ENCODE measurements at regions not wholly inside any gene's neighbourhood (a gene's known extent, or its start where the extent isn't known, plus 50 kb on each side); places are given as distances from the start of the nearest gene placed in this dataset.

DNA sequence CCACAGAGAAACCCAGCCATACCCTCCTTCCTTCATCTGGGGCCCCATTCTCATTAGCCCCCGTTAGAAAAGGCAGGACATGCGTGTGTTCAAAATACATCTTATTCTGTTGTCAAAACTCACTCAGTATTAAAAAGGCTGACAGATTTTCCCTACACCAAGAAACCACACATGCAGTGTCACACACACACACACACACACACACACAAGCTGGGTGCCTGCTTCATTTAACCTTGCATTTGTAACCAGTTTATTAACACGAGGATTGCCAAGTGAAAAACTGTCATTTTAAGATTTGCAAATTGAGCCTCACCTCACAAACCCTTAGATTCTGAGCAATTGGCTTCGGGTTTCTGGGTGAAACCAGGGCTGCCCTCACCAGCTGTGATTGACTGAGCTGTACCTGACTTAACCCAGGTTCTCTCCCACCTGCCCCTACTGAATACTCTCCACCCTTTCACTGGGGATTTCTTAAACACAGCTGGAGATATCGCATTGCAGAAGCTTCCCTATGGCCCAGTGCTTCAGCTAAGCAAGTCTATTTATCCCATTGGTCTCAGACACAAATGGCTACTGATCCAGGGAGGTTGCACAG, 172.7 kb upstream of the ZNF507 start:
- TF ChIP-seq ZFP30 (CRISPR knock-in tag; IDR thresholded peaks at IDR 0.05) (no peak), ZNF70 (CRISPR knock-in tag; IDR thresholded peaks at IDR 0.05) (no peak), OSR1 (CRISPR knock-in tag; IDR thresholded peaks at IDR 0.05) (no peak), ZC3H10 (CRISPR knock-in tag; IDR thresholded peaks at IDR 0.05) (no peak), ZNF8 (CRISPR knock-in tag; IDR thresholded peaks at IDR 0.05) (no peak)
- TF ChIP-seq, protein P1, sequence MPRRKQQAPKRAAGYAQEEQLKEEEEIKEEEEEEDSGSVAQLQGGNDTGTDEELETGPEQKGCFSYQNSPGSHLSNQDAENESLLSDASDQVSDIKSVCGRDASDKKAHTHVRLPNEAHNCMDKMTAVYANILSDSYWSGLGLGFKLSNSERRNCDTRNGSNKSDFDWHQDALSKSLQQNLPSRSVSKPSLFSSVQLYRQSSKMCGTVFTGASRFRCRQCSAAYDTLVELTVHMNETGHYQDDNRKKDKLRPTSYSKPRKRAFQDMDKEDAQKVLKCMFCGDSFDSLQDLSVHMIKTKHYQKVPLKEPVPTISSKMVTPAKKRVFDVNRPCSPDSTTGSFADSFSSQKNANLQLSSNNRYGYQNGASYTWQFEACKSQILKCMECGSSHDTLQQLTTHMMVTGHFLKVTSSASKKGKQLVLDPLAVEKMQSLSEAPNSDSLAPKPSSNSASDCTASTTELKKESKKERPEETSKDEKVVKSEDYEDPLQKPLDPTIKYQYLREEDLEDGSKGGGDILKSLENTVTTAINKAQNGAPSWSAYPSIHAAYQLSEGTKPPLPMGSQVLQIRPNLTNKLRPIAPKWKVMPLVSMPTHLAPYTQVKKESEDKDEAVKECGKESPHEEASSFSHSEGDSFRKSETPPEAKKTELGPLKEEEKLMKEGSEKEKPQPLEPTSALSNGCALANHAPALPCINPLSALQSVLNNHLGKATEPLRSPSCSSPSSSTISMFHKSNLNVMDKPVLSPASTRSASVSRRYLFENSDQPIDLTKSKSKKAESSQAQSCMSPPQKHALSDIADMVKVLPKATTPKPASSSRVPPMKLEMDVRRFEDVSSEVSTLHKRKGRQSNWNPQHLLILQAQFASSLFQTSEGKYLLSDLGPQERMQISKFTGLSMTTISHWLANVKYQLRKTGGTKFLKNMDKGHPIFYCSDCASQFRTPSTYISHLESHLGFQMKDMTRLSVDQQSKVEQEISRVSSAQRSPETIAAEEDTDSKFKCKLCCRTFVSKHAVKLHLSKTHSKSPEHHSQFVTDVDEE (CRISPR knock-in tag; IDR thresholded peaks at IDR 0.05): no peak
- ATAC-seq: no peak

DNA sequence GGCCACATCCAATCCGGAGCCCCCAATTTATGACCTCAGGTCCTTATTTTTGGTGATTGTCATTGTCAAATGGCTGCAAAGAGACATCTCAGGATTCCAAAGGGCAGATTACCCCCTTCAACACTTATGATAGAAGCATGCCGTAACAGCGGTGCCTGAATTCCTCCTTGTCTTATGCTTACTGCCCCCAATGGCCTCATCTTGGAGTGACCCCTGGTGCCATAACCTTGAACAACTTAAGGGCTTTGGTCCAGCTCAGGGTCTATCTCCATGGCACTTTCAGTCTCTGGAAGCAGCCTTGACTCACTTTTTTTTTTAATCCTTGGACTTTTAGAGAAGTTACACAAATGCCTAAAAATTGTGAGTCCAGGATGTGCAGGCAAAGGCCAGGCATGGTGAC, 171.6 kb upstream of the ZNF507 start:
- ATAC-seq: no peak
- TF ChIP-seq TCF4 (CRISPR knock-in tag; IDR thresholded peaks at IDR 0.05; ENCODE audit: borderline replicate concordance): no peak
- no peak for TF ChIP-seq ARNTL (CRISPR knock-in tag; IDR thresholded peaks at IDR 0.05; ENCODE audit: borderline replicate concordance, low read depth)
- TF ChIP-seq, protein P1 (CRISPR knock-in tag; IDR thresholded peaks at IDR 0.05): no peak
- TF ChIP-seq, protein P2, sequence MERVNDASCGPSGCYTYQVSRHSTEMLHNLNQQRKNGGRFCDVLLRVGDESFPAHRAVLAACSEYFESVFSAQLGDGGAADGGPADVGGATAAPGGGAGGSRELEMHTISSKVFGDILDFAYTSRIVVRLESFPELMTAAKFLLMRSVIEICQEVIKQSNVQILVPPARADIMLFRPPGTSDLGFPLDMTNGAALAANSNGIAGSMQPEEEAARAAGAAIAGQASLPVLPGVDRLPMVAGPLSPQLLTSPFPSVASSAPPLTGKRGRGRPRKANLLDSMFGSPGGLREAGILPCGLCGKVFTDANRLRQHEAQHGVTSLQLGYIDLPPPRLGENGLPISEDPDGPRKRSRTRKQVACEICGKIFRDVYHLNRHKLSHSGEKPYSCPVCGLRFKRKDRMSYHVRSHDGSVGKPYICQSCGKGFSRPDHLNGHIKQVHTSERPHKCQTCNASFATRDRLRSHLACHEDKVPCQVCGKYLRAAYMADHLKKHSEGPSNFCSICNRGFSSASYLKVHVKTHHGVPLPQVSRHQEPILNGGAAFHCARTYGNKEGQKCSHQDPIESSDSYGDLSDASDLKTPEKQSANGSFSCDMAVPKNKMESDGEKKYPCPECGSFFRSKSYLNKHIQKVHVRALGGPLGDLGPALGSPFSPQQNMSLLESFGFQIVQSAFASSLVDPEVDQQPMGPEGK (CRISPR knock-in tag; IDR thresholded peaks at IDR 0.05; ENCODE audit: borderline replicate concordance): no peak
- TF ChIP-seq CSDC2 (CRISPR knock-in tag; IDR thresholded peaks at IDR 0.05): no peak
- no peak for TF ChIP-seq ZFP30 (CRISPR knock-in tag; IDR thresholded peaks at IDR 0.05)
- TF ChIP-seq ZNF565 (CRISPR knock-in tag; conservative IDR thresholded peaks at IDR 0.05; ENCODE audit: low read depth): no peak
- no peak for TF ChIP-seq RARB (CRISPR knock-in tag; IDR thresholded peaks at IDR 0.05)
- TF ChIP-seq ISL1 (CRISPR knock-in tag; IDR thresholded peaks at IDR 0.05): no peak
- TF ChIP-seq ESRRG (CRISPR knock-in tag; IDR thresholded peaks at IDR 0.05): no peak
- no peak for TF ChIP-seq PPARA (CRISPR knock-in tag; IDR thresholded peaks at IDR 0.05; ENCODE audit: borderline replicate concordance)
- TF ChIP-seq, protein P3, sequence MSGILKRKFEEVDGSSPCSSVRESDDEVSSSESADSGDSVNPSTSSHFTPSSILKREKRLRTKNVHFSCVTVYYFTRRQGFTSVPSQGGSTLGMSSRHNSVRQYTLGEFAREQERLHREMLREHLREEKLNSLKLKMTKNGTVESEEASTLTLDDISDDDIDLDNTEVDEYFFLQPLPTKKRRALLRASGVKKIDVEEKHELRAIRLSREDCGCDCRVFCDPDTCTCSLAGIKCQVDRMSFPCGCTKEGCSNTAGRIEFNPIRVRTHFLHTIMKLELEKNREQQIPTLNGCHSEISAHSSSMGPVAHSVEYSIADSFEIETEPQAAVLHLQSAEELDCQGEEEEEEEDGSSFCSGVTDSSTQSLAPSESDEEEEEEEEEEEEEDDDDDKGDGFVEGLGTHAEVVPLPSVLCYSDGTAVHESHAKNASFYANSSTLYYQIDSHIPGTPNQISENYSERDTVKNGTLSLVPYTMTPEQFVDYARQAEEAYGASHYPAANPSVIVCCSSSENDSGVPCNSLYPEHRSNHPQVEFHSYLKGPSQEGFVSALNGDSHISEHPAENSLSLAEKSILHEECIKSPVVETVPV (CRISPR knock-in tag; IDR thresholded peaks at IDR 0.05): no peak
- no peak for TF ChIP-seq TOX (CRISPR knock-in tag; IDR thresholded peaks at IDR 0.05; ENCODE audit: borderline replicate concordance)
- no peak for TF ChIP-seq ZNF70 (CRISPR knock-in tag; IDR thresholded peaks at IDR 0.05)
- no peak for TF ChIP-seq ZFP3 (CRISPR knock-in tag; IDR thresholded peaks at IDR 0.05)
- TF ChIP-seq OSR1 (CRISPR knock-in tag; IDR thresholded peaks at IDR 0.05): no peak
- TF ChIP-seq BACH2 (CRISPR knock-in tag; IDR thresholded peaks at IDR 0.05; ENCODE audit: borderline replicate concordance): no peak
- TF ChIP-seq, protein P4, sequence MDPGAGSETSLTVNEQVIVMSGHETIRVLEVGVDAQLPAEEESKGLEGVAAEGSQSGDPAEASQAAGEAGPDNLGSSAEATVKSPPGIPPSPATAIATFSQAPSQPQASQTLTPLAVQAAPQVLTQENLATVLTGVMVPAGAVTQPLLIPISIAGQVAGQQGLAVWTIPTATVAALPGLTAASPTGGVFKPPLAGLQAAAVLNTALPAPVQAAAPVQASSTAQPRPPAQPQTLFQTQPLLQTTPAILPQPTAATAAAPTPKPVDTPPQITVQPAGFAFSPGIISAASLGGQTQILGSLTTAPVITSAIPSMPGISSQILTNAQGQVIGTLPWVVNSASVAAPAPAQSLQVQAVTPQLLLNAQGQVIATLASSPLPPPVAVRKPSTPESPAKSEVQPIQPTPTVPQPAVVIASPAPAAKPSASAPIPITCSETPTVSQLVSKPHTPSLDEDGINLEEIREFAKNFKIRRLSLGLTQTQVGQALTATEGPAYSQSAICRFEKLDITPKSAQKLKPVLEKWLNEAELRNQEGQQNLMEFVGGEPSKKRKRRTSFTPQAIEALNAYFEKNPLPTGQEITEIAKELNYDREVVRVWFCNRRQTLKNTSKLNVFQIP (CRISPR knock-in tag; IDR thresholded peaks at IDR 0.05; ENCODE audit: borderline replicate concordance, low read depth): no peak
- no peak for TF ChIP-seq SNAI2 (CRISPR knock-in tag; IDR thresholded peaks at IDR 0.05)
- no peak for TF ChIP-seq ZNF8 (CRISPR knock-in tag; IDR thresholded peaks at IDR 0.05)
